Astrocyte of the cerebellum (primary cell): ENCODE measurements at regions not wholly inside any gene's neighbourhood (a gene's known extent, or its start where the extent isn't known, plus 50 kb on each side); places are given as distances from the start of the nearest gene placed in this dataset.

Experiments
- DNase-seq: peaks from one replicate; pipeline ENCODE4 v3.0.0-alpha.2; 2011; ENCODE audit warnings: low read depth
- H3K4me3 ChIP-seq: 2 replicates; pipeline ENCODE4 v1.5.1; 2011; ENCODE audit warnings: mild to moderate bottlenecking, low read depth, low read length, moderate library complexity
- in situ Hi-C: cut with HindIII; loops from 2 replicates; pipeline ENCODE4 v1.10.0; 2017; ENCODE audit warnings: low sequenced_read_pairs
- TF ChIP-seq, protein P1 (sequence below): IDR thresholded peaks from 2 replicates; pipeline ENCODE4 v1.5.1; 2012; ENCODE audit warnings: low read length, low read depth, moderate library complexity, mild to moderate bottlenecking; ENCODE audit errors: missing control alignments

DNA sequence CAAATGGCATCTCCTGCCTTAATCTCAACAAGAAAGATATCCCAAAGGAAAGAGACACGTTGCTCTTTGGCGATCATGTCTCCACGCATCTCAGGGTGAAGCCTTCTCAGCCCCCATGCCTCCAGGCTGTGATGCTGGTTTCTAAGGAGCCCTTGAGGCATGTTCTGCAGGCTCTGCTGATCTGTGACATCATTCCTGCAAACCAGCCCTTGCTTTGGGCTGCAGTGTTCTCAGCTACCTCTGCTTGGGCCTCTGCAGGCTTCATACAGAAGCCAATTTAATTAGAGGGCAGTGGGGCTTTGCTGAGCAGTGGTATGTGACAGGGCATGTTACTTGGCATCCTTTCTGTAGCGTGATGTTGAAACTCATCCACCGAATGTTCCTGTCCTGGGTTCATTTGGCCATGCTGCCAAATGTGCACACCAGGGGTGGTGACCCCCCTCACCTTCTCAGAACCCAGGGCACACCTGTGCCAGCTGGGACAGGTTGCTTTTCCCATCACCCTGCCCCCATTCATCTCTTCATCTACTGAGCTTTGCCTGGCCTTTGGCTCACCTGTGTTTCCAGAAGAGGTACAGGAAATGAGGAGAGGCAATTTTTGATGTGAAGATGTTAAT, 230.9 kb downstream of the TEX29 start:
- in situ Hi-C loops = no loop called here
- no peak overlapping the region for H3K4me3 ChIP-seq
- no peak for DNase-seq
- TF ChIP-seq, protein P1, sequence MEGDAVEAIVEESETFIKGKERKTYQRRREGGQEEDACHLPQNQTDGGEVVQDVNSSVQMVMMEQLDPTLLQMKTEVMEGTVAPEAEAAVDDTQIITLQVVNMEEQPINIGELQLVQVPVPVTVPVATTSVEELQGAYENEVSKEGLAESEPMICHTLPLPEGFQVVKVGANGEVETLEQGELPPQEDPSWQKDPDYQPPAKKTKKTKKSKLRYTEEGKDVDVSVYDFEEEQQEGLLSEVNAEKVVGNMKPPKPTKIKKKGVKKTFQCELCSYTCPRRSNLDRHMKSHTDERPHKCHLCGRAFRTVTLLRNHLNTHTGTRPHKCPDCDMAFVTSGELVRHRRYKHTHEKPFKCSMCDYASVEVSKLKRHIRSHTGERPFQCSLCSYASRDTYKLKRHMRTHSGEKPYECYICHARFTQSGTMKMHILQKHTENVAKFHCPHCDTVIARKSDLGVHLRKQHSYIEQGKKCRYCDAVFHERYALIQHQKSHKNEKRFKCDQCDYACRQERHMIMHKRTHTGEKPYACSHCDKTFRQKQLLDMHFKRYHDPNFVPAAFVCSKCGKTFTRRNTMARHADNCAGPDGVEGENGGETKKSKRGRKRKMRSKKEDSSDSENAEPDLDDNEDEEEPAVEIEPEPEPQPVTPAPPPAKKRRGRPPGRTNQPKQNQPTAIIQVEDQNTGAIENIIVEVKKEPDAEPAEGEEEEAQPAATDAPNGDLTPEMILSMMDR = no peak

GRCh38 chr13:111552891-111553655, 232.6 kb downstream of the TEX29 start:
- TF ChIP-seq, protein P1 = no peak
- in situ Hi-C loops = no loop called here
- DNase-seq = no peak
- no peak overlapping the region for H3K4me3 ChIP-seq

DNA sequence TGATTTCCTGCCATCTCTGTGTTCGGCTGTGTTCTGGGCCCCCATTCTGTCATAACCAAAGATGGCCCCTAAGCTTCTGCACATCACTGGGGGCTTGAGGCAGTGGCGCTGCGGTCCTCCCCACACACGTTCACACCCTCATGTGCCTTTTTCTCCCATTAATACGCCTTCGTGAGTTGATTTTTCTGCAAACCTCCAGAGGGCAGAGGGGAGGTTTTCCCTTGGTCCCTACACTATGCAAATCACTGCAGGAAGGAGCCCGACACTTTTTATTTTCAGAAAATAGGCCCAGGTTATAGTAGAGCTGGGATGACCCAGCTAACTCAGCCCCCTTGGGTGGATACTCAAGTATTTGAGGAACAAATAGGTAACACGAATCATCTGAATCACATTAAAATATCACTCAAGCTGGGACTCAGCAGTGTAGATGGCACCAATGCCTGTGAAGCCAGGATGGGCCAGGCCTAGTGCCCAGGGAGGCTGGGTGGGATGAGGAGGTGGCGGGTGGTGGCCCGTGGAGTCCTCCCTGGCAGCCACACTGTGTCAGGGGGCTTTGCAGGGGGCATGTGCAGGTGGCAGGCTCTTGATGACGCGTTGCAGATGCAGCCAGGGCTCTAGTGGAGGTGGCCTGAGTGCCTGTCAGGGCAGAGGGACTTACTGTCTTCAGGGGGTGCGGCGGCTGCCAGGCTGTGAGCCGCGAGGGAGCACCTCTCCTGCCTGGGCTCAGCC, 234.3 kb downstream of the TEX29 start:
- no peak for DNase-seq
- in situ Hi-C loops = no loop called here

GRCh38 chr13:111555268-111555808, 234.9 kb downstream of the TEX29 start:
- in situ Hi-C loops = no loop called here
- TF ChIP-seq, protein P1 = no peak
- no peak overlapping the region for H3K4me3 ChIP-seq
- no peak for DNase-seq

More for the DNA sequence above, 234.3 kb downstream of the TEX29 start:
- H3K4me3 ChIP-seq = no peak overlapping the region
- TF ChIP-seq, protein P1 = no peak

DNA sequence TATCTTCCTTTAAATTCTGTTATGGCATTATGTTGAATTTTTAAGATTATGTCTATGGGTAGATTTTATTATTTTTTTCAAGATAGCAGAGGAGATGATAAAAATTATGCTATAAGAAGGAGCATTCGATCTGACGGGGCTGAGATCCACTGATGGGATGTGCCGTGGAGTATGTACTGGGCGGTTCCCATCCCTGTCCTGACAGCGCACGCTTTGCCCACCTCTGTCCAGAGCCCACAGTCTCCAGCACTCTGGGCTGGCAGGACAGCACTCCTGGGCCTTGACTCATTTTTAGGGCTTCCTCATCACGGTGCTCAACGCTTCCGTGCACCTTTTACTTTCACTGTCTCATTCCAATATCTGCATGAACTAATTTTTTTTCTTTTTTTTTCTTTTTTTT, 235.5 kb downstream of the TEX29 start:
- in situ Hi-C loops = no loop called here
- no peak overlapping the region for H3K4me3 ChIP-seq
- TF ChIP-seq, protein P1 = no peak
- no peak for DNase-seq

DNA sequence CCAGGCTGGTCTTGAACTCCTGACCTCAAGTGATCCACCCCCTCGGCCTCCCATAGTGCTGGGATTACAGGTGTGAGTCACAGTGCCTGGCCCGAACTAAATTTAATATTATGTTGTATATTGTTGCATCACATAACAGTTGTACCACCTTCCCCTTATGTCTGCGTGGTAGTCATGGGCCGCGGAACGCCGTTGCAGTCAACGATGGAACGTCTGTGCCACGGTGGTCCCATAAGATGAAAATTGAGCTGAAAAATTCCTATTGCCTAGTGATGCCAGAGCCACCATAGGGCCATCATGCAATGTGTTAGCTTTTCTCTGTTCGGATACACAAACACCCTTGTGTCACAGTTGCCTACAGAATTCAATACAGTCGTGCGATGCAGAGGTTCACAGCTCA, 236.1 kb downstream of the TEX29 start:
- TF ChIP-seq, protein P1 = no peak
- no peak for DNase-seq
- H3K4me3 ChIP-seq = no peak overlapping the region
- in situ Hi-C loops = no loop called here
